Spleen (tissue), 7 donors: ENCODE measurements at regions not wholly inside any gene's neighbourhood (a gene's known extent, or its start where the extent isn't known, plus 50 kb on each side); places are given as distances from the start of the nearest gene placed in this dataset.

Source experiments
- CTCF ChIP-seq, 11 experiments: fragments of 200-600 bp in 7 of 11; fragments of 450-650 bp in 4 of 11; sonication (generic) in 4 of 11; IDR thresholded peaks in 8 of 11; conservative IDR thresholded peaks in 3 of 11; 1 replicate in 7 of 11; 2 replicates in 4 of 11; pipeline versions ENCODE4 v1.4.0 to v1.8.0; 2016 to 2021; ENCODE audit warnings: antibody characterized with exemption in 11 of 11, inconsistent platforms in 4 of 11, mild to moderate bottlenecking in 1 of 11
- POLR2A ChIP-seq, 3 donors: fragments of 450-650 bp; IDR thresholded peaks; one replicate each; pipeline ENCODE4 v1.5.1; 2017; ENCODE audit warnings: antibody characterized with exemption in 3 of 3, mild to moderate bottlenecking in 1 of 3
- POLR2AphosphoS5 ChIP-seq, 3 donors: sonication (generic); formaldehyde crosslinking; IDR thresholded peaks; one replicate each; pipeline ENCODE4 v1.5.1; 2017; ENCODE audit warnings: antibody characterized with exemption in 3 of 3
- donor health status: DM: no; HTN: no; CAD: no; lungs with moderate emphysema.
- donor health status: DM: no; HTN: no; CAD: no.
- donor health status: DM: no; HTN: no; CAD: no.

- TF ChIP-seq POLR2AphosphoS5 (IDR thresholded peaks at IDR 0.05): no peak
- no peak for TF ChIP-seq CTCF (IDR thresholded peaks at IDR 0.05 in 8 of 11, conservative IDR thresholded peaks at IDR 0.05 in 3 of 11)
- TF ChIP-seq POLR2A (IDR thresholded peaks at IDR 0.05): no peak
Measured at GRCh38 chr13:33373624-33374023, 88.1 kb upstream of the STARD13 start.
